HPDE6-E6E7 (cell line): ENCODE measurements at regions not wholly inside any gene's neighbourhood (a gene's known extent, or its start where the extent isn't known, plus 50 kb on each side); places are given as distances from the start of the nearest gene placed in this dataset.
"Not testable (repeated sequence)": the region's sequence is repeated elsewhere in the genome, so short reads cannot be mapped to it uniquely, and the experiment has no call there.

ENCODE experiments used
- DNase-seq: peaks from one replicate; pipeline ENCODE4 v3.0.0; 2011; ENCODE audit warnings: missing footprints; ENCODE audit errors: extremely low spot score

GRCh38 chr3:104126864-104127553, 1239.7 kb upstream of the ALCAM start:
- DNase-seq = no peak

GRCh38 chr3:104127830-104128229, 1238.9 kb upstream of the ALCAM start:
- no peak for DNase-seq

GRCh38 chr3:104132566-104133403, 1233.9 kb upstream of the ALCAM start:
- no peak for DNase-seq

GRCh38 chr3:104133630-104134029, 1233.1 kb upstream of the ALCAM start:
- no peak for DNase-seq

- DNase-seq = no peak
Measured at GRCh38 chr3:104137116-104137515, 1229.6 kb upstream of the ALCAM start.

GRCh38 chr3:104145164-104145563, 1221.5 kb upstream of the ALCAM start:
- DNase-seq = no peak

GRCh38 chr3:104149154-104149553, 1217.6 kb upstream of the ALCAM start:
- no peak for DNase-seq

GRCh38 chr3:104150724-104151123, 1216.0 kb upstream of the ALCAM start:
- no peak for DNase-seq

- no peak for DNase-seq
Measured at GRCh38 chr3:104154896-104155295, 1211.8 kb upstream of the ALCAM start.

- no peak for DNase-seq
Measured at GRCh38 chr3:104165866-104166265, 1200.8 kb upstream of the ALCAM start.

- DNase-seq = no peak
Measured at GRCh38 chr3:104168386-104168785, 1198.3 kb upstream of the ALCAM start.

- no peak for DNase-seq
Measured at GRCh38 chr3:104175696-104176095, 1191.0 kb upstream of the ALCAM start.

GRCh38 chr3:104176706-104177105, 1190.0 kb upstream of the ALCAM start:
- DNase-seq = no peak

- no peak for DNase-seq
Measured at GRCh38 chr3:104178680-104179079, 1188.0 kb upstream of the ALCAM start.

GRCh38 chr3:104180906-104181305, 1185.8 kb upstream of the ALCAM start:
- DNase-seq = no peak

GRCh38 chr3:104190681-104191080, 1176.0 kb upstream of the ALCAM start:
- no peak for DNase-seq

- no peak for DNase-seq
Measured at GRCh38 chr3:104198131-104198530, 1168.6 kb upstream of the ALCAM start.

GRCh38 chr3:104206925-104207324, 1159.8 kb upstream of the ALCAM start:
- DNase-seq = no peak

GRCh38 chr3:104214277-104214676, 1152.4 kb upstream of the ALCAM start:
- DNase-seq = no peak

- no peak for DNase-seq
Measured at GRCh38 chr3:104214937-104215336, 1151.8 kb upstream of the ALCAM start.

GRCh38 chr3:104219046-104219445, 1147.7 kb upstream of the ALCAM start:
- not testable (repeated sequence) for DNase-seq

GRCh38 chr3:104234442-104235194, 1132.1 kb upstream of the ALCAM start:
- no peak for DNase-seq
